Natural killer cell (primary cell): ENCODE measurements at regions not wholly inside any gene's neighbourhood (a gene's known extent, or its start where the extent isn't known, plus 50 kb on each side); places are given as distances from the start of the nearest gene placed in this dataset.

Source experiments
- ATAC-seq, 3 donors: fragments of 150-1000 bp in 2 of 3; fragments of 200-7000 bp in 1 of 3; cut with Tn5 transposase; 1 replicate in 1 of 3; 2 replicates in 2 of 3; pipeline ENCODE4 v1.10.0; 2021; ENCODE audit warnings: mild to moderate bottlenecking in 2 of 3, moderate library complexity in 2 of 3
- DNase-seq, 2 donors: peaks; one replicate each; pipeline versions ENCODE4 v3.0.0 to v3.0.0-alpha.2; 2013 to 2021; ENCODE audit warnings: mixed read lengths in 1 of 2
- H3K27ac ChIP-seq: one replicate; pipeline ENCODE4 v1.5.1; 2013; ENCODE audit warnings: mild to moderate bottlenecking, low read length
- H3K27me3 ChIP-seq: one replicate; pipeline ENCODE4 v1.6.1; 2013; ENCODE audit warnings: low read length; ENCODE audit not compliant: control insufficient read depth, insufficient read depth
- H3K36me3 ChIP-seq: one replicate; pipeline ENCODE4 v1.6.1; 2013; ENCODE audit warnings: low read length; ENCODE audit not compliant: control insufficient read depth, insufficient read depth
- H3K4me1 ChIP-seq: one replicate; pipeline ENCODE4 v1.6.1; 2013; ENCODE audit warnings: low read length; ENCODE audit not compliant: control insufficient read depth, insufficient read depth
- H3K4me3 ChIP-seq: one replicate; pipeline ENCODE4 v1.5.1; 2013; ENCODE audit warnings: low read length
- H3K9me3 ChIP-seq: one replicate; pipeline ENCODE4 v1.6.1; 2013; ENCODE audit warnings: low read length; ENCODE audit not compliant: control insufficient read depth, insufficient read depth
- H3K27ac Mint-ChIP-seq, 2 donors: one replicate each; pipeline ENCODE4 v1.8.0; 2022; ENCODE audit warnings: mild to moderate bottlenecking in 2 of 2, mixed read lengths in 2 of 2, moderate library complexity in 1 of 2
- H3K27me3 Mint-ChIP-seq, 2 donors: one replicate each; pipeline ENCODE4 v1.8.0; 2022; ENCODE audit warnings: low read depth in 2 of 2, mixed read lengths in 2 of 2
- H3K36me3 Mint-ChIP-seq: one replicate; pipeline ENCODE4 v1.8.0; 2022; ENCODE audit warnings: mixed read lengths
- H3K4me1 Mint-ChIP-seq, 2 donors: one replicate each; pipeline ENCODE4 v1.8.0; 2022; ENCODE audit warnings: mixed read lengths in 2 of 2
- H3K4me3 Mint-ChIP-seq: one replicate; pipeline ENCODE4 v1.8.0; 2022; ENCODE audit warnings: mild to moderate bottlenecking, moderate library complexity, mixed read lengths
- H3K9me3 Mint-ChIP-seq, 2 donors: one replicate each; pipeline ENCODE4 v1.8.0; 2022; ENCODE audit warnings: mixed read lengths in 2 of 2
- CTCF ChIP-seq: fragments of 200-600 bp; IDR thresholded peaks from one replicate; pipeline ENCODE4 v1.8.0; 2022; ENCODE audit warnings: antibody characterized with exemption
- WGBS: methylation state at CpG from one replicate; pipeline ENCODE4 v1.1.7; 2013; ENCODE audit warnings: missing lambda C conversion rate; ENCODE audit not compliant: insufficient coverage; 5-methylcytosine and 5-hydroxymethylcytosine counted together
- intact Hi-C: fragments of 100-400 bp; cut with micrococcal nuclease; formaldehyde crosslinking; loops from one replicate; pipeline ENCODE4 v1.14.2; 2022

- H3K4me3 ChIP-seq: no peak overlapping the region
- no peaks in the 10 kb centered on the region for H3K9me3 ChIP-seq
- H3K27ac Mint-ChIP-seq: no peak overlapping the region
- H3K27me3 Mint-ChIP-seq: no peaks in the 10 kb centered on the region
- no peak overlapping the region for H3K27ac ChIP-seq
- peaks cover 0 to 2% of the 10 kb centered on the region in 2 donors for H3K9me3 Mint-ChIP-seq
- no peaks in the 10 kb centered on the region for H3K36me3 ChIP-seq
- intact Hi-C loops: no loop called here
- WGBS: 74% methylated on average over 3 of the region's 3 CpGs
- no peak overlapping the region for H3K4me3 Mint-ChIP-seq
- peaks cover 0 to 9% of the 10 kb centered on the region in 2 donors for H3K4me1 Mint-ChIP-seq
- H3K36me3 Mint-ChIP-seq: no peaks in the 10 kb centered on the region
- ATAC-seq (peak in 1 of 3 donors; percentile 26), DNase-seq (peak in 1 of 2 donors; percentile 35)
- peaks cover 2% of the 10 kb centered on the region for H3K4me1 ChIP-seq
- no peak for TF ChIP-seq CTCF
- no peaks in the 10 kb centered on the region for H3K27me3 ChIP-seq
Observed at GRCh38 chr12:91948504-91948903, 197.1 kb downstream of the BTG1 start.

- TF ChIP-seq CTCF: no peak
- no peak overlapping the region for H3K27ac ChIP-seq
- intact Hi-C loops: no loop called here
- peaks cover 2% of the 10 kb centered on the region for H3K4me1 ChIP-seq
- WGBS: 84% methylated on average over 5 of the region's 5 CpGs
- H3K4me3 ChIP-seq: no peak overlapping the region
- DNase-seq (peak in 1 of 2 donors; percentile 7), ATAC-seq (no peak)
- Mint-ChIP-seq H3K27ac (no peak overlapping the region), H3K4me1 (peaks cover 0 to 9% of the 10 kb centered on the region in 2 donors), H3K4me3 (no peak overlapping the region), H3K36me3 (peaks cover 7% of the 10 kb centered on the region), H3K9me3 (peaks cover 2% of the 10 kb centered on the region in 2 donors), H3K27me3 (peaks cover 2 to 3% of the 10 kb centered on the region in 2 donors)
- H3K36me3 ChIP-seq: no peaks in the 10 kb centered on the region
- no peaks in the 10 kb centered on the region for H3K9me3 ChIP-seq
- no peaks in the 10 kb centered on the region for H3K27me3 ChIP-seq
Observed at GRCh38 chr12:91947459-91947858, 198.2 kb downstream of the BTG1 start.

- Histone ChIP-seq H3K9me3 (no peaks in the 10 kb centered on the region), H3K4me3 (no peak overlapping the region), H3K36me3 (no peaks in the 10 kb centered on the region), H3K27me3 (no peaks in the 10 kb centered on the region), H3K27ac (no peak overlapping the region), H3K4me1 (peaks cover 2% of the 10 kb centered on the region)
- WGBS: 88% methylated on average over 1 of the region's 1 CpG
- intact Hi-C loops: no loop called here
- Mint-ChIP-seq H3K4me3 (no peak overlapping the region), H3K27ac (no peak overlapping the region), H3K27me3 (peaks cover 6 to 10% of the 10 kb centered on the region in 2 donors), H3K36me3 (peaks cover 11% of the 10 kb centered on the region), H3K4me1 (peaks cover 0 to 9% of the 10 kb centered on the region in 2 donors), H3K9me3 (peaks cover 4 to 5% of the 10 kb centered on the region in 2 donors)
- ATAC-seq (no peak), DNase-seq (no peak)
- no peak for TF ChIP-seq CTCF
Observed at GRCh38 chr12:91944637-91945036, 201.0 kb downstream of the BTG1 start.

- H3K4me1 ChIP-seq: no peaks in the 10 kb centered on the region
- no peaks in the 10 kb centered on the region for H3K27me3 ChIP-seq
- no peak overlapping the region for H3K4me3 Mint-ChIP-seq
- H3K9me3 ChIP-seq: no peaks in the 10 kb centered on the region
- WGBS: no CpG with 5 or more reads among the region's 1 CpG
- H3K4me1 Mint-ChIP-seq: peaks cover 0 to 3% of the 10 kb centered on the region in 2 donors
- ATAC-seq (no peak), DNase-seq (no peak)
- H3K9me3 Mint-ChIP-seq: peaks cover 4 to 5% of the 10 kb centered on the region in 2 donors
- peaks cover 11% of the 10 kb centered on the region for H3K36me3 Mint-ChIP-seq
- no peaks in the 10 kb centered on the region for H3K36me3 ChIP-seq
- no peak overlapping the region for H3K27ac Mint-ChIP-seq
- TF ChIP-seq CTCF: no peak
- peaks cover 6 to 10% of the 10 kb centered on the region in 2 donors for H3K27me3 Mint-ChIP-seq
- no peak overlapping the region for H3K4me3 ChIP-seq
- no peak overlapping the region for H3K27ac ChIP-seq
- intact Hi-C loops: no loop called here
Observed at GRCh38 chr12:91940826-91941570, 204.6 kb downstream of the BTG1 start.
